Liver (tissue), 7 donors: ENCODE measurements at regions not wholly inside any gene's neighbourhood (a gene's known extent, or its start where the extent isn't known, plus 50 kb on each side); places are given as distances from the start of the nearest gene placed in this dataset.

Experiments used
- DNase-seq: peaks from one replicate; pipeline ENCODE4 v3.0.0-alpha.2; 2017; ENCODE audit warnings: low spot score
- H3K27ac ChIP-seq, 2 donors: one replicate each; pipeline ENCODE4 v1.7.0; 2013; ENCODE audit warnings: inconsistent platforms in 2 of 2, low read length in 2 of 2, control low read depth in 1 of 2, low read depth in 1 of 2, mild to moderate bottlenecking in 1 of 2
- H3K27me3 ChIP-seq, 4 donors: one replicate each; pipeline versions ENCODE4 v1.6.1 to v1.7.0; 2013; ENCODE audit warnings: low read length in 3 of 4, inconsistent platforms in 1 of 4, mild to moderate bottlenecking in 1 of 4, moderate library complexity in 1 of 4; ENCODE audit not compliant: control insufficient read depth in 4 of 4, insufficient read depth in 4 of 4
- H3K36me3 ChIP-seq, 4 donors: one replicate each; pipeline versions ENCODE4 v1.6.1 to v1.7.0; 2013; ENCODE audit warnings: low read length in 3 of 4, mild to moderate bottlenecking in 3 of 4, low read depth in 1 of 4, moderate library complexity in 1 of 4; ENCODE audit not compliant: control insufficient read depth in 4 of 4, insufficient read depth in 3 of 4
- H3K4me1 ChIP-seq, 4 donors: one replicate each; pipeline versions ENCODE4 v1.6.1 to v1.7.0; 2013; ENCODE audit warnings: low read length in 3 of 4, mild to moderate bottlenecking in 3 of 4, moderate library complexity in 1 of 4; ENCODE audit not compliant: control insufficient read depth in 4 of 4, insufficient read depth in 4 of 4
- H3K4me3 ChIP-seq, 3 donors: one replicate each; pipeline versions ENCODE4 v1.6.1 to v1.7.0; 2013; ENCODE audit warnings: low read length in 3 of 3, control low read depth in 1 of 3, low read depth in 1 of 3, mild to moderate bottlenecking in 1 of 3
- H3K9ac ChIP-seq, 2 donors: one replicate each; pipeline ENCODE4 v1.7.0; 2013; ENCODE audit warnings: low read length in 2 of 2, mild to moderate bottlenecking in 2 of 2, moderate library complexity in 2 of 2, control low read depth in 1 of 2, low read depth in 1 of 2
- H3K9me3 ChIP-seq, 4 donors: one replicate each; pipeline versions ENCODE4 v1.6.1 to v1.7.0; 2013; ENCODE audit warnings: low read length in 3 of 4; ENCODE audit not compliant: control insufficient read depth in 4 of 4
- ATF3 ChIP-seq: IDR thresholded peaks from 2 replicates; pipeline ENCODE4 v1.6.1; 2016; ENCODE audit warnings: antibody characterized with exemption
- FOXA1 ChIP-seq: IDR thresholded peaks from 2 replicates; pipeline ENCODE4 v1.6.1; 2016; ENCODE audit warnings: antibody characterized with exemption
- FOXA2 ChIP-seq: IDR thresholded peaks from 2 replicates; pipeline ENCODE4 v1.6.1; 2016; ENCODE audit warnings: antibody characterized with exemption
- HNF4A ChIP-seq, 2 donors: conservative IDR thresholded peaks; 2 replicates each; pipeline ENCODE4 v1.6.1; 2016; ENCODE audit warnings: antibody characterized with exemption in 2 of 2, mild to moderate bottlenecking in 2 of 2
- HNF4G ChIP-seq: IDR thresholded peaks from 2 replicates; pipeline ENCODE4 v1.6.1; 2016; ENCODE audit warnings: antibody characterized with exemption
- JUND ChIP-seq, 2 donors: IDR thresholded peaks; 2 replicates each; pipeline ENCODE4 v1.6.1; 2016; ENCODE audit warnings: antibody characterized with exemption in 2 of 2
- MAX ChIP-seq: IDR thresholded peaks from 2 replicates; pipeline ENCODE4 v1.6.1; 2016; ENCODE audit warnings: antibody characterized with exemption
- NR2F2 ChIP-seq: IDR thresholded peaks from 2 replicates; pipeline ENCODE4 v1.6.1; 2016; ENCODE audit warnings: antibody characterized with exemption
- RAD21 ChIP-seq, 2 donors: IDR thresholded peaks; 2 replicates each; pipeline ENCODE4 v1.6.1; 2016; ENCODE audit warnings: antibody characterized with exemption in 2 of 2, mild to moderate bottlenecking in 2 of 2
- REST ChIP-seq: IDR thresholded peaks from 2 replicates; pipeline ENCODE4 v1.6.1; 2016; ENCODE audit warnings: antibody characterized with exemption, mild to moderate bottlenecking
- RXRA ChIP-seq, 2 donors: IDR thresholded peaks; 2 replicates each; pipeline ENCODE4 v1.6.1; 2017 to 2018; ENCODE audit warnings: antibody characterized with exemption in 2 of 2, mild to moderate bottlenecking in 1 of 2
- SP1 ChIP-seq: IDR thresholded peaks from 2 replicates; pipeline ENCODE4 v1.6.1; 2018; ENCODE audit warnings: antibody characterized with exemption, mild to moderate bottlenecking
- TAF1 ChIP-seq: conservative IDR thresholded peaks from 2 replicates; pipeline ENCODE4 v1.6.1; 2016; ENCODE audit warnings: antibody characterized with exemption, mild to moderate bottlenecking
- YY1 ChIP-seq: IDR thresholded peaks from 2 replicates; pipeline ENCODE4 v1.6.1; 2016; ENCODE audit warnings: antibody characterized with exemption, mild to moderate bottlenecking
- ZBTB33 ChIP-seq: IDR thresholded peaks from 2 replicates; pipeline ENCODE4 v1.6.1; 2016; ENCODE audit warnings: antibody characterized with exemption
- WGBS: extraction: QIAGEN DNeasy Blood & Tissue Kit; methylation state at CpG from one replicate; pipeline ENCODE4 v1.1.7; 2013; 5-methylcytosine and 5-hydroxymethylcytosine counted together
- donor health status: healthy.
- donor health status: healthy.
- donor health status: healthy.
- donor health status: healthy.

GRCh38 chr5:39758426-39758825 is 333.6 kb upstream of the DAB2 start (continued):
- TF ChIP-seq MAX (no peak), HNF4A (conservative IDR thresholded peaks at IDR 0.05) (no peak), RAD21 (IDR thresholded peaks at IDR 0.05) (no peak), SP1 (no peak), TAF1 (no peak), FOXA2 (no peak)

GRCh38 chr5:39757131-39757530 is 332.4 kb upstream of the DAB2 start:
- Histone ChIP-seq H3K9me3 (no peaks in the 10 kb centered on the region), H3K27ac (no peak overlapping the region), H3K27me3 (peaks cover 0 to 2% (median 0%) of the 10 kb centered on the region in 4 donors), H3K4me1 (no peaks in the 10 kb centered on the region), H3K9ac (no peak overlapping the region), H3K36me3 (no peaks in the 10 kb centered on the region), H3K4me3 (no peak overlapping the region)
- TF ChIP-seq YY1, result no peak
- TF ChIP-seq NR2F2, result no peak
- TF ChIP-seq MAX, result no peak
- no peak for TF ChIP-seq REST
- TF ChIP-seq RXRA (IDR thresholded peaks at IDR 0.05), result no peak
- TF ChIP-seq SP1, result no peak
- no peak for TF ChIP-seq RAD21 (IDR thresholded peaks at IDR 0.05)
- no peak for TF ChIP-seq FOXA1
- TF ChIP-seq JUND (IDR thresholded peaks at IDR 0.05), result no peak
- TF ChIP-seq HNF4G, result no peak
- TF ChIP-seq HNF4A (conservative IDR thresholded peaks at IDR 0.05), result no peak
- no peak for DNase-seq
- 92% methylated on average over 1 of the region's 1 CpG for WGBS

GRCh38 chr5:39755986-39756385 is 331.2 kb upstream of the DAB2 start:
- no peak overlapping the region for H3K9ac ChIP-seq
- no peaks in the 10 kb centered on the region for H3K4me1 ChIP-seq
- H3K27ac ChIP-seq, result no peak overlapping the region
- no peak overlapping the region for H3K4me3 ChIP-seq
- TF ChIP-seq FOXA1 (no peak), TAF1 (no peak), FOXA2 (no peak), ATF3 (no peak), ZBTB33 (no peak), YY1 (no peak), REST (no peak)
- peaks cover 0 to 2% (median 0%) of the 10 kb centered on the region in 4 donors for H3K27me3 ChIP-seq
- H3K9me3 ChIP-seq, result no peaks in the 10 kb centered on the region
- DNase-seq, result no peak
- no peaks in the 10 kb centered on the region for H3K36me3 ChIP-seq
